Rectal smooth muscle tissue (tissue), 1 donor: ENCODE measurements at regions not wholly inside any gene's neighbourhood (a gene's known extent, or its start where the extent isn't known, plus 50 kb on each side); places are given as distances from the start of the nearest gene placed in this dataset.

ENCODE experiments used
- H3K27ac ChIP-seq: one replicate; pipeline ENCODE4 v1.7.0; 2013; ENCODE audit warnings: low read depth, low read length, inconsistent platforms
- H3K27me3 ChIP-seq: one replicate; pipeline ENCODE4 v1.7.0; 2013; ENCODE audit warnings: low read length; ENCODE audit not compliant: control insufficient read depth, insufficient read depth
- H3K36me3 ChIP-seq: one replicate; pipeline ENCODE4 v1.7.0; 2013; ENCODE audit warnings: low read length; ENCODE audit not compliant: control insufficient read depth, insufficient read depth
- H3K4me1 ChIP-seq: one replicate; pipeline ENCODE4 v1.7.0; 2013; ENCODE audit warnings: low read length; ENCODE audit not compliant: control insufficient read depth, insufficient read depth
- H3K4me3 ChIP-seq: one replicate; pipeline ENCODE4 v1.7.0; 2013; ENCODE audit warnings: low read length
- H3K9ac ChIP-seq: one replicate; pipeline ENCODE4 v1.7.0; 2013; ENCODE audit warnings: low read length

- Histone ChIP-seq H3K27me3 (no peaks in the 10 kb centered on the region), H3K9ac (no peak overlapping the region), H3K4me1 (no peaks in the 10 kb centered on the region), H3K4me3 (no peak overlapping the region), H3K36me3 (no peaks in the 10 kb centered on the region), H3K27ac (no peak overlapping the region)
Measured at GRCh38 chr2:166627893-166628292, 133.8 kb upstream of the SCN7A start.

DNA sequence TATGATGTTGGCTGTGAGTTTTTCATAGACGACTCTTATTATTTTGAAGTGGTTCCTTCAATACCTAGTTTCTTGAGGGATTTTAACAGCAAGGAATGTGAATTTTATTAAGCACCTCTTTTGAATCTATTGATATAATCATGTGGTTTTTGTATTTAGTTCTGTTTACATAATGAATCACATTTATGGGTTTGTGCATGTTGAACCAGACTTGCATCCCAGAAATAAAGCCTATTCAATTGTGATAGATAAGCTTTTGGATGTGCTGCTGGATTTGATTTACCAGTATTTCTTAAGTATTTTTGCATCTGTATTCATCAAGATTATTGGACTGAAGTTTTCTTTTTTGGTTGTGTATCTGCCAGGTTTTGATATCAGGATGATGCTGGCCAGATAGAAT lies 131.6 kb upstream of the SCN7A start:
- Histone ChIP-seq H3K4me3 (no peak overlapping the region), H3K4me1 (no peaks in the 10 kb centered on the region), H3K36me3 (no peaks in the 10 kb centered on the region), H3K9ac (no peak overlapping the region), H3K27ac (no peak overlapping the region), H3K27me3 (no peaks in the 10 kb centered on the region)

GRCh38 chr2:166614503-166614902 lies 120.5 kb upstream of the SCN7A start:
- H3K9ac ChIP-seq, result no peak overlapping the region
- H3K36me3 ChIP-seq, result no peaks in the 10 kb centered on the region
- H3K4me3 ChIP-seq, result no peak overlapping the region
- no peak overlapping the region for H3K27ac ChIP-seq
- no peaks in the 10 kb centered on the region for H3K27me3 ChIP-seq
- H3K4me1 ChIP-seq, result no peaks in the 10 kb centered on the region

DNA sequence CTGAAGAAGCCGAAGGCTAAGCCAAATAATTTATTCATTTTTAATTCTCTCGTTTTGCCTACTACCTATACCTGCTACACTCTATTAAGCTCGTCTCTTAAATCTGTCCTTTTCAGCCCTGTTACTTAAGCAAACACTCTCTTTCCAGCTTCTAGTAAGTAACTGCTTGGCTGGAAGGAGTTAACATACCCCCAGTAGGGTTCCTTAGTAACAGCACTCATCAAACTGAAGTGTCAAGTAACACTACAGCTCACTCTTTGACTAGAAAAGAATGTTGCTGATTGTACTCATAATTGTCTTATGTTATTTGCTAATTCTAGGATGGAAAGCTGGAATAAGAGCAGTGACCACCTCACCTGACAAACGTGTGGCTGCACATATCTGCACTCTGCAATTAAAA lies 120.0 kb upstream of the SCN7A start:
- Histone ChIP-seq H3K27ac (no peak overlapping the region), H3K4me3 (no peak overlapping the region), H3K4me1 (no peaks in the 10 kb centered on the region), H3K36me3 (no peaks in the 10 kb centered on the region), H3K27me3 (no peaks in the 10 kb centered on the region), H3K9ac (no peak overlapping the region)

GRCh38 chr2:166613226-166613625 lies 119.2 kb upstream of the SCN7A start:
- no peaks in the 10 kb centered on the region for H3K36me3 ChIP-seq
- H3K9ac ChIP-seq, result no peak overlapping the region

GRCh38 chr2:166612214-166612613 lies 118.2 kb upstream of the SCN7A start:
- no peaks in the 10 kb centered on the region for H3K27me3 ChIP-seq
- no peaks in the 10 kb centered on the region for H3K36me3 ChIP-seq

More at GRCh38 chr2:166613226-166613625, 119.2 kb upstream of the SCN7A start:
- Histone ChIP-seq H3K27ac (no peak overlapping the region), H3K27me3 (no peaks in the 10 kb centered on the region), H3K4me3 (no peak overlapping the region), H3K4me1 (no peaks in the 10 kb centered on the region)

DNA sequence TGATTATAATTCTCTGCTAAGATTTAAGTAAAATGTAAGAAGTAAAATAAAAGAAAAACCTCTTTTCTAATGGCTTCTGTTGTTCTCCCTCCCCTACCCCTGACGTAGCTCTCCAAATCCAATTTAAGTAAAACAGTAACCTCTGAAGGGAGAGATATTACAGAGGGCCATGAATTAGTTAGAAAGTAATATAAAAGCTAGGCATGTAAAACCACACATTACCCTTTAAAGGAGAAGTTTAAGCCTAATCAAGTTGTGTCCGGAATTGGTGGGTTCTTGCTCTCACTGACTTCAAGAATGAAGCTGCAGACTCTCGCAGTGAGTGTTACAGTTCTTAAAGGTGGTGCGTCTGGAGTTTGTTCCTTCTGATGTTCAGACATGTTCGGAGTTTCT lies 116.9 kb upstream of the SCN7A start:
- no peak overlapping the region for H3K4me3 ChIP-seq
- H3K9ac ChIP-seq, result no peak overlapping the region
- no peaks in the 10 kb centered on the region for H3K27me3 ChIP-seq
- H3K4me1 ChIP-seq, result no peaks in the 10 kb centered on the region
- no peak overlapping the region for H3K27ac ChIP-seq
- no peaks in the 10 kb centered on the region for H3K36me3 ChIP-seq

More at GRCh38 chr2:166612214-166612613, 118.2 kb upstream of the SCN7A start:
- no peaks in the 10 kb centered on the region for H3K4me1 ChIP-seq
- no peak overlapping the region for H3K9ac ChIP-seq
- H3K27ac ChIP-seq, result no peak overlapping the region
- no peak overlapping the region for H3K4me3 ChIP-seq

DNA sequence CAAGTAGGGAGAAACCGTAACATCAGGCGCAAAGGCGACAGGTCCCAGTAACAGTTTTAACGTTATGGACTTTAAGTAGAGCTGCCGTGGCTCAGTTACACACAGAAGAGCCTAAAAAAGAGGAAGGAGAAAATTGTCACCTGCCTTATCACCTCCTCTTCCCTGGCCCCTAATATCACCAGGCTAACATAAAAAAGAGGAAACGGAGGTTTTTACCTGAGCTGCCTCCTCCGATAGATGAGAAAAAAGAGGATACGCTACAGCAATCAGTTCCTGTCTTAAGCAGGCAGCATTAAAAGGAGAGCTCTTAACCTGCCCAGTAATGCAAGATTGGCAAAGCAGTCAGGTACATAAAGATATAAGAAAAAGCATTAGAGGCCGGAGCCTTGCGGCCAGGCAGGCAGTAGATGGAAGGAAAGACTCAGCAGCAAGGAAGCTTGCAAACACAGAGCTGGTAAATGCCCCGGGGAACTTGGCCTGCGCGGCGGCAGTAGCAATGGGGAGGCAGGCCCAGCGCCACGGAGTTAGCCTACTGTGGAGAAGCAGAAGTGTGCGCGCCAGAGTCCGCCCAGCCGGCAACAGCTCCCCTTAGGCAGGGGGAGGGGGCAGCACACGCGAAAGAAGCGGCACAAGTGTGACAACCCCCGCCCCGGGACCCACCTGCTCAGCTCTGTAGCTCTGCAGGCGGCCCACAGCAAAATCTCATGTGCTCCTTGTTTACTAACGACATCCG lies 116.3 kb upstream of the SCN7A start:
- Histone ChIP-seq H3K27me3 (no peaks in the 10 kb centered on the region), H3K36me3 (no peaks in the 10 kb centered on the region), H3K4me3 (peak overlapping the region; percentile 5), H3K4me1 (no peaks in the 10 kb centered on the region), H3K9ac (no peak overlapping the region), H3K27ac (no peak overlapping the region)

GRCh38 chr2:166609183-166609959 lies 115.3 kb upstream of the SCN7A start:
- H3K27me3 ChIP-seq, result no peaks in the 10 kb centered on the region
- no peak overlapping the region for H3K9ac ChIP-seq
- no peaks in the 10 kb centered on the region for H3K36me3 ChIP-seq
- no peak overlapping the region for H3K4me3 ChIP-seq
- no peak overlapping the region for H3K27ac ChIP-seq
- H3K4me1 ChIP-seq, result no peaks in the 10 kb centered on the region

- Histone ChIP-seq H3K27me3 (no peaks in the 10 kb centered on the region), H3K27ac (no peak overlapping the region), H3K9ac (no peak overlapping the region), H3K36me3 (no peaks in the 10 kb centered on the region), H3K4me1 (no peaks in the 10 kb centered on the region), H3K4me3 (no peak overlapping the region)
Measured at GRCh38 chr2:166607880-166608279, 113.8 kb upstream of the SCN7A start.

- no peaks in the 10 kb centered on the region for H3K27me3 ChIP-seq
- H3K9ac ChIP-seq, result no peak overlapping the region
- no peaks in the 10 kb centered on the region for H3K36me3 ChIP-seq
- no peak overlapping the region for H3K4me3 ChIP-seq
- no peak overlapping the region for H3K27ac ChIP-seq
- no peaks in the 10 kb centered on the region for H3K4me1 ChIP-seq
Measured at GRCh38 chr2:166593403-166593802, 99.4 kb upstream of the SCN7A start.

- Histone ChIP-seq H3K27me3 (no peaks in the 10 kb centered on the region), H3K4me3 (no peak overlapping the region), H3K36me3 (no peaks in the 10 kb centered on the region), H3K27ac (no peak overlapping the region), H3K9ac (no peak overlapping the region), H3K4me1 (no peaks in the 10 kb centered on the region)
Measured at GRCh38 chr2:166592750-166593149, 98.7 kb upstream of the SCN7A start.

DNA sequence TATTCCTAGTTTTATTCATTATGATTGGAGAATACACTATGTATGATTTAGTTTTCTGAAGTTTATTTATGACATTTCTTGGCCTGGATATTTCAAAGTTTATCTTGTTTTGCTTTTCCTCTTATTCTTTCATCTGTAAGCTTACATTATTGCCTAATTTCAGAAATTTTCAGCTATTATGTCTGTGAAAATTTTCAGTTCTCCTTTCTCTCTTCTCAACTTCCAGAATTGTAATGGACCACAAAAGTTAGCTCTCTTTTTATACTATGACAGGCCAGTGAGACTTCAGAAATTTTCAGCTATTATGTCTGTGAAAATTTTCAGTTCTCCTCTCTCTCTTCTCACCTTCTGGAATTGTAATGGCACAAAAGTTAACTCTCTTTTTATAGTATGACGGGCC lies 97.2 kb upstream of the SCN7A start:
- no peaks in the 10 kb centered on the region for H3K36me3 ChIP-seq
- no peak overlapping the region for H3K4me3 ChIP-seq
- H3K27me3 ChIP-seq, result no peaks in the 10 kb centered on the region
- H3K4me1 ChIP-seq, result no peaks in the 10 kb centered on the region
- H3K9ac ChIP-seq, result no peak overlapping the region
- no peak overlapping the region for H3K27ac ChIP-seq
